HUES64 (cell line): ENCODE measurements at regions not wholly inside any gene's neighbourhood (a gene's known extent, or its start where the extent isn't known, plus 50 kb on each side); places are given as distances from the start of the nearest gene placed in this dataset.
"Not testable (repeated sequence)": the region's sequence is repeated elsewhere in the genome, so short reads cannot be mapped to it uniquely, and the experiment has no call there.

Experiments used
- H3K27ac ChIP-seq: 2 replicates; pipeline ENCODE4 v1.7.0; 2013; ENCODE audit warnings: low read depth, low read length, inconsistent platforms
- H3K27me3 ChIP-seq: 2 replicates; pipeline ENCODE4 v1.6.1; 2013; ENCODE audit warnings: mild to moderate bottlenecking, low read length; ENCODE audit not compliant: insufficient read depth
- H3K36me3 ChIP-seq: 2 replicates; pipeline ENCODE4 v1.6.1; 2013; ENCODE audit warnings: mild to moderate bottlenecking, low read length; ENCODE audit not compliant: insufficient read depth
- H3K4me1 ChIP-seq: 2 replicates; pipeline ENCODE4 v1.6.1; 2013; ENCODE audit warnings: mild to moderate bottlenecking, low read length, moderate library complexity; ENCODE audit not compliant: insufficient read depth
- H3K4me3 ChIP-seq: 2 replicates; pipeline ENCODE4 v1.5.1; 2013; ENCODE audit warnings: mild to moderate bottlenecking, low read length, moderate library complexity
- H3K9ac ChIP-seq: 2 replicates; pipeline ENCODE4 v1.6.1; 2013; ENCODE audit warnings: mild to moderate bottlenecking, low read depth, low read length
- H3K9me3 ChIP-seq: 2 replicates; pipeline ENCODE4 v1.6.1; 2013; ENCODE audit warnings: low read depth, low read length; ENCODE audit not compliant: insufficient read depth
- WGBS: fragments of 150-250, 120-280 bp; methylation state at CpG from one replicate; pipeline ENCODE4 v1.1.7; 2013; ENCODE audit warnings: missing lambda C conversion rate; 5-methylcytosine and 5-hydroxymethylcytosine counted together

- H3K4me1 ChIP-seq: no peaks in the 10 kb centered on the region
- no peaks in the 10 kb centered on the region for H3K9me3 ChIP-seq
- H3K27me3 ChIP-seq: no peaks in the 10 kb centered on the region
- H3K27ac ChIP-seq: no peak overlapping the region
- no peak overlapping the region for H3K4me3 ChIP-seq
- no peak overlapping the region for H3K9ac ChIP-seq
- H3K36me3 ChIP-seq: no peaks in the 10 kb centered on the region
These were observed 706.8 kb downstream of the CD109 start for GRCh38 chr6:74402781-74403180.

DNA sequence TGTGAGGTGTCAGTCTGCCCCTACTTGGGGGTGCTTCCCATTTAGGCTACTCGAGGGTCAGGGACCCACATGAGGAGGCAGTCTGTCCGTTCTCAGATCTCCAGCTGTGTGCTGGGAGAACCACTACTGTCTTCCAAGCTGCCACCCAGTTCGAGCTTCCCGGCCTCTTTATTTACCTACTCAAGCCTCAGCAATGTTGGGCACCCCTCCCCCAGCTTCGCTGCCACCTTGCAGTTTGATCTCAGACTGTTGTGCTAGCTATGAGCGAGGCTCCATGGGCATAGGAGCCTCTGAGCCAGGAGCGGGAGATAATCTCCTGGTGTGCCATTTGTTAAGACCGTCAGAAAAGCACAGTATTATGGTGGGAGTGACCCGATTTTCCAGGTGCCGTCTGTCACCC, 682.4 kb downstream of the CD109 start:
- H3K27me3 ChIP-seq, H3K4me3 ChIP-seq, H3K36me3 ChIP-seq, H3K4me1 ChIP-seq, H3K27ac ChIP-seq, H3K9ac ChIP-seq, H3K9me3 ChIP-seq: not testable (repeated sequence)
- 91% methylated on average over 10 of the region's 10 CpGs for WGBS

- Histone ChIP-seq H3K9ac (no peak overlapping the region), H3K4me1 (no peaks in the 10 kb centered on the region), H3K4me3 (no peak overlapping the region), H3K9me3 (no peaks in the 10 kb centered on the region), H3K27me3 (no peaks in the 10 kb centered on the region), H3K36me3 (no peaks in the 10 kb centered on the region), H3K27ac (no peak overlapping the region)
These were observed 673.6 kb downstream of the CD109 start for GRCh38 chr6:74369556-74369993.

DNA sequence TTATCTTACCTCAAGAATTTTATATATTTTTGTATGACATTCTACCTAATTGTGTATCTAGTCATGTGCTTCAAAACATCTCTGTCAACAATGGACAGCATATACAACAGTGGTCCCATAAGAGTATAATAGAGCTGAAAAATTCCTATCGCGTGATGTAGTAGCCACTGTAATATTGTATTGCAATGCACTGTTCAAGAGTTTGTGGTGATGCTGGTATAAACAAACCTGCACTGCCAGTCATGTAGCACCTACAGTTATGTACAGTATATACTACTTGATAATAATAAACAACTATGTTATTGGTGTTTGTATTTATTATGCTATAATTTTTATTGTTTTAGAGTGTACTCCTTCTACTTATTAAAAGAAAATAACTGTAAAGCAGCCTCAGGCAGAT, 672.7 kb downstream of the CD109 start:
- Histone ChIP-seq H3K36me3 (no peaks in the 10 kb centered on the region), H3K27me3 (no peaks in the 10 kb centered on the region), H3K9me3 (no peaks in the 10 kb centered on the region), H3K27ac (no peak overlapping the region), H3K4me3 (no peak overlapping the region), H3K4me1 (no peaks in the 10 kb centered on the region), H3K9ac (no peak overlapping the region)
- 98% methylated on average over 2 of the region's 2 CpGs for WGBS

DNA sequence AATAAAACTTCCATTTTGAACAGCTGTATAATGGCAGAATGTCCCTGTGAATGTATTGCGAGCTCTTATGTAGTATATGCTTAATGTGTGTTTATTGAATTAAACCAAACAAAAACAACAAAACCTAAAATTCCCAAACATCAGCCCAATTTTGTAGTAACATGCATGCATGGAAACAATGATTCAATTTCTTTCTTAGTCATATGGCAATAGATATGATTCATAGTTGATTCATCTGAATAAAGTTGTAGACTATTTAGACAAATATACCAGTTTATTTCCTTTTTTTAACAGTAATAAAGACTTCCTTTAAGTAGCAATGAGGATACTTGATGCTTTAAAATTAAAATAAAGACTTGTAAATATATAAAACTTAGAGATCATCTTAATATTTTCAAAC, 670.6 kb downstream of the CD109 start:
- no peak overlapping the region for H3K27ac ChIP-seq
- no peaks in the 10 kb centered on the region for H3K9me3 ChIP-seq
- no peak overlapping the region for H3K4me3 ChIP-seq
- H3K27me3 ChIP-seq: no peaks in the 10 kb centered on the region
- H3K36me3 ChIP-seq: no peaks in the 10 kb centered on the region
- WGBS: no CpG with 5 or more reads among the region's 1 CpG
- H3K9ac ChIP-seq: no peak overlapping the region
- H3K4me1 ChIP-seq: no peaks in the 10 kb centered on the region

DNA sequence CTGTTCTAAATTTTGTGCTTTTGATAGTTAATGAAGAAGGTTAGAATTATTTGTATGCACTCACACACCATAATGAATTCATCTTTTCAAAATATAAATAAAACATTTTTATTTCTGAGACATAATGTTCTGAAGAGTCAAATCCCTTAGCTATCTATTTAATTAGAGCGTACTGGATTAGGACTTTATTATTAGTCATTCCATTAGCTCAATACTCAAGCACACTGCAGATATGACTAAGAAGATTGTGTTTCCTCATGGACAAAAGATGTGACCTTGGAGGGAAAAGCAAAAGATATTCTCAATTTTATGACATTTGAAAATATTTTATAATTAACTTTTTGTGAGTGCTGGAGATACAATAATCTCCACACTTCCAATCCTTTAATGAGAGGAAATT, 666.4 kb downstream of the CD109 start:
- Histone ChIP-seq H3K27ac (no peak overlapping the region), H3K27me3 (no peaks in the 10 kb centered on the region), H3K4me1 (peaks cover 4% of the 10 kb centered on the region; the same call in 1 of the 2 replicates), H3K9ac (no peak overlapping the region), H3K36me3 (no peaks in the 10 kb centered on the region), H3K4me3 (no peak overlapping the region), H3K9me3 (no peaks in the 10 kb centered on the region)
- WGBS: 100% methylated on average over 1 of the region's 1 CpG

DNA sequence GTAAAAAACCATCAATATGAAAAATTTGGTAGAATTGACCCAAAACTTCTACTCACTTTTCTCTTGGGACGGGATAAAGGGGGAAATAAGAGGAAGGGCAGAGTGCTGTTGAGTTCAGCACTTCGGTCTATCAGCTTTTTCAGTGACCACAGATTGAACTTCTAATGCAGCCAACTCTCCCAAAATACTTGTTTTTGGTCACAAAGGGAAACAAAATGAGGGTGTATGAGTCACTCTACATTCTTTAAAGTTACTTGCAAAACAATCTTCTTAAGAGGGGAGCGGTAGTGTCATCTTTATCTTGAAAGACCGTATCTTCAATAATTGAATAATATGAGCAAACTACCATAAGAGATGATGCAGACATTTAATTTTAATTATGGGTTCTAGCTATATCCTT, 661.3 kb downstream of the CD109 start:
- no CpG with 5 or more reads among the region's 4 CpGs for WGBS
- no peak overlapping the region for H3K9ac ChIP-seq
- no peaks in the 10 kb centered on the region for H3K27me3 ChIP-seq
- no peaks in the 10 kb centered on the region for H3K9me3 ChIP-seq
- peak overlapping the region; percentile 55 for H3K27ac ChIP-seq
- no peaks in the 10 kb centered on the region for H3K36me3 ChIP-seq
- H3K4me1 ChIP-seq: peaks cover 19% of the 10 kb centered on the region; the same call in 1 of the 2 replicates
- no peak overlapping the region for H3K4me3 ChIP-seq

DNA sequence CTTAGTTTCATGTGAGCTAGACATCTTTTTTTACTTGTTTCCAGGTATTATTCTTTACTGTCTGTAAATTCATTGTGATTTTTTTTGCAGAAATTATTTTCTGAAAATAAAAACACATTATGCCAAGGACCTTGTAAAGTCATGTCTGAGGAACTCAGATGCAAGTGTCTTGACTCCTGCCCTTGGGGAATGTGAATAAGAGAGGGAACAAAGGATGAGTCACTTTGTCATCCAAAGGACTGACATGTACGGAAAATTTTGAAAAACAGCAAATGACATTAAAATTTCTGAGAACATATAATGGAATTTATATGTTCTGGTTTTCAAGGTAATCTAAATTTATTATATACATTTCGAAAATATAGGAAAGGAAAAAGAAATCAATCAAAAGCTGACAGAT, 660.4 kb downstream of the CD109 start:
- H3K9me3 ChIP-seq: no peaks in the 10 kb centered on the region
- peak overlapping the region; percentile 42; the same call in 1 of the 2 replicates for H3K27ac ChIP-seq
- no peaks in the 10 kb centered on the region for H3K27me3 ChIP-seq
- WGBS: 83% methylated on average over 1 of the region's 2 CpGs
- no peak overlapping the region for H3K4me3 ChIP-seq
- H3K36me3 ChIP-seq: no peaks in the 10 kb centered on the region
- peaks cover 25% of the 10 kb centered on the region for H3K4me1 ChIP-seq
- no peak overlapping the region for H3K9ac ChIP-seq

DNA sequence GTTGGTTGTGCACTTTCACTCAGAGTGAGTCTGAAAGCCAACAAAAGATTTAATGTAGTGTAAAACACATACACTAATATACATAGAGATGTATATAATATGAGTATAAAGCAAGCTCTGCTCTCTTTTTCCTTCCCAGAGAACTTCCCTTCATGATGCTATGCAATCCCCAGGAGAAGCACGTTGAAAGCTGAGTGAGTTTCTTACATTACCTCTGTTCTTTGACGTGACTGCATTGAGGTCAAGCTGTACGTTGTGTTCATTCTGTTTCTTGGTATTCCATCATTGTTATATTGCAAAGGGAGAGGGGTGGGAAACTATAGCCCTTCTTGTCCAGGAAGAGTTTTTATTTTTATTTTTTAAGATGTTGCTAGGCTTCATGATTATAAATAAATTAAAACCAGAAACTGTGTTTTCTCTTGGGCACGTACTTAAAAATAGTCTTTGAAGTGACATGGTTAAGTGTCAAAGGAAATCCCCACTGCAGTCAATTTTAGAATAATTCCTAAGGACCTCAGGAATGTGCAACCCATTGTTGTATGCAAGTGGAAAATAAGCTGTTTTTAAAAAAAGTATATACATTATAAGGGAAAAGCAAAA, 651.0 kb downstream of the CD109 start:
- 92% methylated on average over 4 of the region's 4 CpGs for WGBS
- no peak overlapping the region for H3K27ac ChIP-seq

GRCh38 chr6:74343804-74344203, 647.8 kb downstream of the CD109 start:
- 98% methylated on average over 2 of the region's 3 CpGs for WGBS
- H3K36me3 ChIP-seq: no peaks in the 10 kb centered on the region
- H3K9ac ChIP-seq: no peak overlapping the region
- H3K9me3 ChIP-seq: peaks cover 2% of the 10 kb centered on the region; the same call in 1 of the 2 replicates
- H3K4me3 ChIP-seq: no peak overlapping the region
- H3K27ac ChIP-seq: no peak overlapping the region
- no peaks in the 10 kb centered on the region for H3K4me1 ChIP-seq
- H3K27me3 ChIP-seq: no peaks in the 10 kb centered on the region

More for the DNA sequence above, 651.0 kb downstream of the CD109 start:
- Histone ChIP-seq H3K4me3 (no peak overlapping the region), H3K9me3 (peaks cover 2% of the 10 kb centered on the region; the same call in 1 of the 2 replicates), H3K27me3 (no peaks in the 10 kb centered on the region), H3K9ac (no peak overlapping the region), H3K36me3 (no peaks in the 10 kb centered on the region), H3K4me1 (peaks cover 12% of the 10 kb centered on the region)

DNA sequence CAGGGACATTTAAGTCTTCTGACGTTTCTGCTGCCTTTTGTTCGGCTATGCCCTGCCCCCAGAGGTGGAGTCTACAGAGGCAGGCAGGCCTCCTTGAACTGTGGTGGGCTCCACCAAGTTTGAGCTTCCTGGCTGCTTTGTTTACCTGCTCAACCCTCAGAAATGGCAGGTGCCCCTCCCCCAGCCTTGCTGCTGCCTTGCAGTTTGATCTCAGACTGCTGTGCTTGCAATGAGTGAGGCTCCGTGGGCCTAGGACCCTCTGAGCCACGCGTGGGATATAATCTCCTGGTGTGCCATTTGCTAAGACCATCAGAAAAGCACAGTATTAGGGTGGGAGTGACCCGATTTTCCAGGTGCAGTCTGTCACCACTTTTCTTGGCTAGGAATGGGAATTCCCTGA, 647.3 kb downstream of the CD109 start:
- H3K27me3 ChIP-seq, H3K4me3 ChIP-seq, H3K9me3 ChIP-seq, H3K36me3 ChIP-seq, H3K4me1 ChIP-seq, H3K9ac ChIP-seq, H3K27ac ChIP-seq: not testable (repeated sequence)
- 80% methylated on average over 6 of the region's 6 CpGs for WGBS

GRCh38 chr6:74334722-74335121, 638.7 kb downstream of the CD109 start:
- no peak overlapping the region for H3K9ac ChIP-seq
- WGBS: 100% methylated on average over 2 of the region's 2 CpGs

More at GRCh38 chr6:74334722-74335121, 638.7 kb downstream of the CD109 start:
- H3K36me3 ChIP-seq: no peaks in the 10 kb centered on the region
- H3K4me3 ChIP-seq: no peak overlapping the region
- no peaks in the 10 kb centered on the region for H3K4me1 ChIP-seq
- no peak overlapping the region for H3K27ac ChIP-seq
- H3K9me3 ChIP-seq: no peaks in the 10 kb centered on the region
- no peaks in the 10 kb centered on the region for H3K27me3 ChIP-seq
